H1 (cell line): ENCODE measurements at regions not wholly inside any gene's neighbourhood (a gene's known extent, or its start where the extent isn't known, plus 50 kb on each side); places are given as distances from the start of the nearest gene placed in this dataset.
"Not testable (repeated sequence)": the region's sequence is repeated elsewhere in the genome, so short reads cannot be mapped to it uniquely, and the experiment has no call there.

ENCODE experiments used
- CTCF ChIA-PET: fragments of 300-600 bp; sonication (Branson Sonifier 250); formaldehyde crosslinking; loops from one replicate; lab custom pipeline; 2021; ENCODE audit not compliant: partially characterized antibody; lab: Charles Lee
- POLR2A ChIA-PET: fragments of 300-600 bp; sonication (Branson Sonifier 250); formaldehyde crosslinking; loops from one replicate; lab custom pipeline; 2021; ENCODE audit warnings: inconsistent platforms; ENCODE audit not compliant: partially characterized antibody; lab: Charles Lee
- DNase-seq, 2 experiments: peaks; one replicate each; pipeline versions ENCODE4 v3.0.0 to v3.0.0-alpha.2; 2010 to 2022; ENCODE audit warnings: low spot score in 2 of 2, low read depth in 1 of 2, mixed read lengths in 1 of 2
- FAIRE-seq: peaks from 2 replicates; lab custom pipeline; 2011; peaks lifted over from hg19 to GRCh38; lab: Jason Lieb, UNC
- H2AFZ ChIP-seq: 2 replicates; pipeline ENCODE4 v1.8.1; 2012; ENCODE audit warnings: low read length, inconsistent platforms
- H2AK5ac ChIP-seq: 2 replicates; pipeline ENCODE4 v1.6.1; 2013; ENCODE audit warnings: low read depth, low read length
- H2BK120ac ChIP-seq: replicated peaks from 2 replicates; pipeline ENCODE3; 2013; ENCODE audit warnings: low read depth, low read length, inconsistent platforms
- H2BK12ac ChIP-seq: 2 replicates; pipeline ENCODE4 v1.6.1; 2013; ENCODE audit warnings: low read depth, low read length
- H2BK15ac ChIP-seq: 2 replicates; pipeline ENCODE4 v1.6.1; 2013; ENCODE audit warnings: low read length
- H2BK20ac ChIP-seq: 2 replicates; pipeline ENCODE4 v1.6.1; 2013; ENCODE audit warnings: low read length
- H2BK5ac ChIP-seq: 2 replicates; pipeline ENCODE4 v1.6.1; 2013; ENCODE audit warnings: low read depth, low read length
- H3K14ac ChIP-seq: 2 replicates; pipeline ENCODE4 v1.6.1; 2013; ENCODE audit warnings: inconsistent platforms; ENCODE audit not compliant: insufficient read length
- H3K18ac ChIP-seq: 2 replicates; pipeline ENCODE4 v1.6.1; 2013; ENCODE audit warnings: low read length; ENCODE audit errors: extremely low read depth
- H3K23ac ChIP-seq: 2 replicates; pipeline ENCODE4 v1.6.1; 2013; ENCODE audit warnings: inconsistent platforms; ENCODE audit not compliant: insufficient read length
- H3K23me2 ChIP-seq: 2 replicates; pipeline ENCODE4 v1.6.1; 2013; ENCODE audit warnings: low read depth, low read length
- H3K27ac ChIP-seq: 2 replicates; pipeline ENCODE4 v1.6.1; 2011; ENCODE audit warnings: low read depth, low read length, inconsistent platforms
- H3K27me3 ChIP-seq, 4 experiments: replicated peaks in 1 of 4; 1 replicate in 1 of 4; 2 replicates in 3 of 4; pipeline versions ENCODE4 v1.6.1 to v1.8.1; 2011 to 2013; ENCODE audit warnings: low read length in 3 of 4, mild to moderate bottlenecking in 3 of 4, inconsistent platforms in 2 of 4, mixed read lengths in 2 of 4, moderate library complexity in 1 of 4; ENCODE audit not compliant: control insufficient read depth in 3 of 4, insufficient read depth in 3 of 4; ENCODE audit errors: extremely low read depth in 1 of 4
- H3K36me3 ChIP-seq, 4 experiments: 2 replicates each; pipeline versions ENCODE4 v1.6.1 to v1.8.1; 2011 to 2013; ENCODE audit warnings: mild to moderate bottlenecking in 4 of 4, low read length in 3 of 4, moderate library complexity in 2 of 4, control low read depth in 1 of 4, inconsistent platforms in 1 of 4; ENCODE audit not compliant: insufficient read depth in 4 of 4, control insufficient read depth in 2 of 4
- H3K4ac ChIP-seq: replicated peaks from 2 replicates; pipeline ENCODE3; 2013; ENCODE audit warnings: low read length, low read depth, mixed read lengths, inconsistent platforms; ENCODE audit not compliant: insufficient read length
- H3K4me1 ChIP-seq, 4 experiments: replicated peaks in 1 of 4; 1 replicate in 1 of 4; 2 replicates in 3 of 4; pipeline versions ENCODE4 v1.6.1 to v1.8.1; 2011 to 2013; ENCODE audit warnings: low read length in 3 of 4, inconsistent platforms in 2 of 4, mixed read lengths in 1 of 4; ENCODE audit not compliant: insufficient read depth in 4 of 4, control insufficient read depth in 3 of 4
- H3K4me2 ChIP-seq, 2 experiments: 2 replicates each; pipeline versions ENCODE4 v1.6.1 to v1.8.1; 2011 to 2013; ENCODE audit warnings: low read depth in 2 of 2, low read length in 2 of 2, control low read depth in 1 of 2, inconsistent platforms in 1 of 2, mild to moderate bottlenecking in 1 of 2; ENCODE audit not compliant: insufficient read depth in 1 of 2
- H3K4me3 ChIP-seq, 4 experiments: fragments of 200-600, 300-600 bp in 1 of 4; sonication (generic), shearing (Covaris generic), sonication (Bioruptor Twin) in 1 of 4; 2 replicates each; pipeline versions ENCODE4 v1.5.1 to v1.8.1; 2011 to 2016; ENCODE audit warnings: low read length in 4 of 4, low read depth in 3 of 4, control low read depth in 2 of 4, inconsistent platforms in 2 of 4, mild to moderate bottlenecking in 2 of 4, mixed read lengths in 1 of 4, moderate library complexity in 1 of 4; ENCODE audit not compliant: insufficient read depth in 2 of 4; ENCODE audit errors: extremely low read depth in 1 of 4
- H3K56ac ChIP-seq: replicated peaks from 2 replicates; pipeline ENCODE3; 2013; ENCODE audit warnings: low read depth, mild to moderate bottlenecking, mixed read lengths, low read length, inconsistent platforms; ENCODE audit not compliant: insufficient read length
- H3K79me1 ChIP-seq: 2 replicates; pipeline ENCODE4 v1.6.1; 2013; ENCODE audit warnings: low read depth, low read length, control low read depth
- H3K79me2 ChIP-seq, 2 experiments: 2 replicates each; pipeline versions ENCODE4 v1.6.1 to v1.8.1; 2012 to 2013; ENCODE audit warnings: low read length in 2 of 2, mild to moderate bottlenecking in 2 of 2, inconsistent platforms in 1 of 2; ENCODE audit not compliant: insufficient read depth in 2 of 2, control insufficient read depth in 1 of 2
- H3K9ac ChIP-seq, 4 experiments: replicated peaks in 1 of 4; 1 replicate in 1 of 4; 2 replicates in 3 of 4; pipeline versions ENCODE4 v1.6.1 to v1.8.1; 2011 to 2013; ENCODE audit warnings: low read depth in 3 of 4, low read length in 3 of 4, control low read depth in 2 of 4, mild to moderate bottlenecking in 2 of 4, moderate library complexity in 2 of 4, inconsistent platforms in 1 of 4; ENCODE audit errors: extremely low read depth in 1 of 4
- H3K9me3 ChIP-seq, 2 experiments: 2 replicates each; pipeline versions ENCODE4 v1.6.1 to v1.8.1; 2012 to 2013; ENCODE audit warnings: mild to moderate bottlenecking in 2 of 2, moderate library complexity in 2 of 2, control low read depth in 1 of 2, inconsistent platforms in 1 of 2, low read depth in 1 of 2, low read length in 1 of 2, mixed read lengths in 1 of 2; ENCODE audit not compliant: insufficient read depth in 2 of 2
- H4K20me1 ChIP-seq, 2 experiments: replicated peaks in 1 of 2; 2 replicates each; pipeline versions ENCODE3 to v1.8.1; 2011 to 2013; ENCODE audit warnings: inconsistent platforms in 2 of 2, low read length in 2 of 2, mild to moderate bottlenecking in 1 of 2; ENCODE audit not compliant: insufficient read depth in 2 of 2, control insufficient read depth in 1 of 2
- H4K5ac ChIP-seq: 2 replicates; pipeline ENCODE4 v1.6.1; 2013; ENCODE audit warnings: low read length, low read depth, mixed read lengths, inconsistent platforms; ENCODE audit not compliant: insufficient read length
- H4K8ac ChIP-seq: 2 replicates; pipeline ENCODE4 v1.8.0; 2013; ENCODE audit warnings: mild to moderate bottlenecking, moderate library complexity, low read length, inconsistent platforms; ENCODE audit not compliant: insufficient read depth; ENCODE audit errors: extremely low read depth
- H4K91ac ChIP-seq: replicated peaks from 2 replicates; pipeline ENCODE3; 2013; ENCODE audit warnings: low read length, mixed read lengths, inconsistent platforms; ENCODE audit not compliant: insufficient read length
- WGBS, 2 experiments: shearing (Covaris generic) in 1 of 2; methylation state at CpG; one replicate each; pipeline versions ENCODE4 v1.1.6 to v1.1.7; 2013 to 2015; ENCODE audit warnings: low lambda C conversion rate in 2 of 2, mixed read lengths in 2 of 2, inconsistent platforms in 1 of 2, low coverage in 1 of 2, missing lambda C conversion rate in 1 of 2; ENCODE audit not compliant: insufficient replicate concordance in 2 of 2, insufficient coverage in 1 of 2, insufficient read length in 1 of 2; ENCODE audit errors: extremely low coverage in 1 of 2, missing lambda C conversion rate in 1 of 2; 5-methylcytosine and 5-hydroxymethylcytosine counted together

DNA sequence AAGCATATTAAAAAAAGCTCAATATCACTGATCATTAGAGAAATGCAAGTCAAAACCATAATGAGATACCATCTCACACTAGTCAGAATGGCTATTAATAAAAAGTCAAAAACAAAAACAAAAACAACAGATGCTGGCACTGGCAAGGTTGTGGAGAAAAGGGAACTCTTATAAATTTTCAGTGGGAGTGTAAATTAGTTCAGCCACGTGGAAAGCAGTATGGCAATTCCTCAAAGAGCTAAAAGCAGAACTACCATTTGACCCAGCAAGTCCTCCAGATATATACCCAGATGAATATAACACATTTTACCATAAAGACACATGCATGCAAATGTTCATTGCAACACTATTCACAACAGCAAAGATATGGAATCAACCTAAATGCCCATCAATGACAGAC is 68.7 kb upstream of the MEGF10 start:
- H3K4ac ChIP-seq, H3K4me3 ChIP-seq, H3K27me3 ChIP-seq, POLR2A ChIA-PET, H2AFZ ChIP-seq, H3K27ac ChIP-seq, H2BK5ac ChIP-seq, H4K91ac ChIP-seq, H3K79me1 ChIP-seq, H3K9ac ChIP-seq, H3K36me3 ChIP-seq, H4K20me1 ChIP-seq, DNase-seq, H3K4me2 ChIP-seq, H2BK20ac ChIP-seq, H2BK12ac ChIP-seq, H3K18ac ChIP-seq, H3K79me2 ChIP-seq, H3K23ac ChIP-seq, H2BK15ac ChIP-seq, H4K5ac ChIP-seq, H2BK120ac ChIP-seq, FAIRE-seq, H3K14ac ChIP-seq, H3K56ac ChIP-seq, H4K8ac ChIP-seq, H2AK5ac ChIP-seq, H3K23me2 ChIP-seq, H3K9me3 ChIP-seq, H3K4me1 ChIP-seq: not testable (repeated sequence)
- CTCF ChIA-PET: interaction anchor here (0.6 to 1.4 kb wide), 3 partner anchors 14 to 315 kb away, joined by 3 to 5 read pairs (median 4); no protein-coding TSS in a partner anchor
- WGBS, 2 experiments: 76% methylated on average over 1 of the region's 1 CpG; no CpG with 5 or more reads in 1 of the 2 experiments

DNA sequence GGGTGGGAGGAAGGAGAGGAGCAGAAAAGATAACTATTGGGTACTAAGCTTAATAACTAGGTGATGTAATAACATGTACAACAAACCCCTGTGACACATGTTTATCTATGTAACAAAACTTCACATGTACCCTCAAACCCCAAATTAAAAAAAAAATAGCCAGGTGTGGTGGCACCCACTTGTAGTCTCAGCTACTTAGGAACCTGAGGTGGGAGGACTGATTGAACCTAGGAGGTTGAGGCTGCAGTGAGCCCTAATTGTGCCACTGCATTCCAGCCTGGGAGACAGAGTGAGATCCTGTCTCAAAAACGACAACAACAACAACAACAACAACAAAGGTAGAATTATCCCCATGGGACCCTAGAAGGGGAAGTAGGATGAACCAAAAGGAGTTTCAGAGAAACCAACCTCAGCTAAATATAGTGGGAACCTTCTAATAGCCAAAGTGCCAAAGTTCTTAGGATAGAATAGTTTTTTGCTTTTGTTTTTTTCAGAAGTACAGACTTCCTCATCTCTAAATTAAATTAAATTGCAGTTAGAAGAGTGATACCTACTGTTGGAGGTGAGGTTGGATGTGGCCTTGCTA is 67.9 kb upstream of the MEGF10 start:
- H3K4me3 ChIP-seq, H2BK20ac ChIP-seq, H3K9ac ChIP-seq, POLR2A ChIA-PET, H3K9me3 ChIP-seq, H3K79me1 ChIP-seq, H3K23me2 ChIP-seq, H3K14ac ChIP-seq, H2BK12ac ChIP-seq, H3K27ac ChIP-seq, H3K4me1 ChIP-seq, H3K18ac ChIP-seq, H4K8ac ChIP-seq, H4K5ac ChIP-seq, H2BK15ac ChIP-seq, H3K36me3 ChIP-seq, H3K56ac ChIP-seq, H3K23ac ChIP-seq, H4K91ac ChIP-seq, H3K79me2 ChIP-seq, H3K4ac ChIP-seq, FAIRE-seq, H2AFZ ChIP-seq, H3K27me3 ChIP-seq, H3K4me2 ChIP-seq, H4K20me1 ChIP-seq, H2BK5ac ChIP-seq, DNase-seq, H2AK5ac ChIP-seq, H2BK120ac ChIP-seq: not testable (repeated sequence)
- 68% methylated on average over 1 of the region's 1 CpG; no CpG with 5 or more reads in 1 of the 2 experiments for WGBS, 2 experiments
- CTCF ChIA-PET: interaction anchor here (0.6 to 1.4 kb wide), 3 partner anchors 13 to 314 kb away, joined by 3 to 5 read pairs (median 4); no protein-coding TSS in a partner anchor
